A549 (cell line): ENCODE measurements at regions not wholly inside any gene's neighbourhood (a gene's known extent, or its start where the extent isn't known, plus 50 kb on each side); places are given as distances from the start of the nearest gene placed in this dataset.
"Not testable (repeated sequence)": the region's sequence is repeated elsewhere in the genome, so short reads cannot be mapped to it uniquely, and the experiment has no call there.

ENCODE experiments used
- ATAC-seq, 2 experiments: fragments of 200-7000 bp in 1 of 2; fragments of >200 bp in 1 of 2; cut with Nextera tagmentation in 1 of 2; cut with Tn5 transposase in 1 of 2; 3 replicates each; pipeline versions ENCODE4 v1.8.0 to v1.9.1; 2018 to 2020; ENCODE audit warnings: mild to moderate bottlenecking in 1 of 2, moderate library complexity in 1 of 2
- CTCF ChIA-PET: fragments of 300-600 bp; sonication (Branson Sonifier 250); formaldehyde crosslinking; extraction: SDS; loops from one replicate; lab custom pipeline; 2021; ENCODE audit warnings: antibody characterized with exemption, inconsistent platforms; lab: Yijun Ruan, JAX
- POLR2A ChIA-PET: fragments of 350-600 bp; formaldehyde crosslinking; extraction: SDS; loops from one replicate; lab custom pipeline; 2021; ENCODE audit warnings: antibody characterized with exemption, inconsistent platforms; lab: Yijun Ruan, JAX
- DNase-seq, 2 experiments: peaks; one replicate each; pipeline versions ENCODE4 v3.0.0 to v3.0.0-alpha.2; 2011 to 2016; ENCODE audit warnings: low read depth in 1 of 2, low spot score in 1 of 2
- FAIRE-seq: peaks from 2 replicates; lab custom pipeline; 2011; peaks lifted over from hg19 to GRCh38; lab: Jason Lieb, UNC
- H3K27ac ChIP-seq, 2 experiments: fragments of >200 bp; sonication (Bioruptor Twin); formaldehyde crosslinking; 3 replicates each; pipeline ENCODE4 v1.5.1; 2016 to 2017
- H3K4me1 ChIP-seq: fragments of >200 bp; sonication (Bioruptor Twin); formaldehyde crosslinking; 3 replicates; pipeline ENCODE4 v1.6.1; 2016
- H3K4me2 ChIP-seq: fragments of >200 bp; sonication (Bioruptor Twin); formaldehyde crosslinking; 3 replicates; pipeline ENCODE4 v1.6.1; 2016
- H3K4me3 ChIP-seq: fragments of >200 bp; sonication (Bioruptor Twin); formaldehyde crosslinking; 3 replicates; pipeline ENCODE4 v1.5.1; 2016
- H3K9me3 ChIP-seq: fragments of >200 bp; sonication (Bioruptor Twin); formaldehyde crosslinking; 3 replicates; pipeline ENCODE4 v1.6.1; 2016
- BHLHE40 ChIP-seq: IDR thresholded peaks from 2 replicates; pipeline ENCODE4 v1.6.1; 2012; ENCODE audit warnings: low read depth, low read length, inconsistent platforms
- CBX2 ChIP-seq: fragments of 200-600 bp; sonication (generic); IDR thresholded peaks from 2 replicates; pipeline ENCODE4 v1.6.1; 2016; ENCODE audit warnings: low read depth, mild to moderate bottlenecking, borderline replicate concordance
- CHD2 ChIP-seq: fragments of 150-350 bp; IDR thresholded peaks from 2 replicates; pipeline ENCODE4 v1.6.1; 2014; ENCODE audit warnings: low read length; ENCODE audit not compliant: partially characterized antibody
- CHD4 ChIP-seq: fragments of 200-600 bp; sonication (generic); IDR thresholded peaks from 2 replicates; pipeline ENCODE4 v1.6.1; 2016; ENCODE audit warnings: antibody characterized with exemption, mild to moderate bottlenecking, borderline replicate concordance
- CTCF ChIP-seq: fragments of >200 bp; sonication (Bioruptor Twin); formaldehyde crosslinking; IDR thresholded peaks from 3 replicates; pipeline ENCODE4 v1.5.1; 2016
- EHF ChIP-seq: fragments of 250-450 bp; sonication (Bioruptor Pico); IDR thresholded peaks from 2 replicates; pipeline ENCODE4 v1.5.0; 2020; ENCODE audit warnings: mild to moderate bottlenecking
- EHMT2 ChIP-seq: fragments of 200-600 bp; sonication (generic); IDR thresholded peaks from 2 replicates; pipeline ENCODE4 v1.6.1; 2016; ENCODE audit warnings: antibody characterized with exemption, low read depth, mild to moderate bottlenecking, moderate library complexity
- EP300 ChIP-seq, 2 experiments: fragments of >200 bp; sonication (Bioruptor Twin); formaldehyde crosslinking; IDR thresholded peaks; 2 replicates in 1 of 2; 3 replicates in 1 of 2; pipeline ENCODE4 v1.6.1; 2016 to 2017
- ESRRA ChIP-seq: fragments of 150-350 bp; IDR thresholded peaks from 2 replicates; pipeline ENCODE4 v1.6.1; 2014; ENCODE audit warnings: mild to moderate bottlenecking, low read length, borderline replicate concordance
- FOSB ChIP-seq: fragments of 250-450 bp; sonication (Bioruptor Pico); IDR thresholded peaks from 2 replicates; pipeline ENCODE4 v1.5.0; 2020; ENCODE audit warnings: mild to moderate bottlenecking, moderate library complexity
- FOSL2 ChIP-seq, 2 experiments: fragments of 450-650 bp in 1 of 2; fragments of >200 bp in 1 of 2; sonication (Bioruptor Twin) in 1 of 2; formaldehyde crosslinking; IDR thresholded peaks; 2 replicates each; pipeline versions ENCODE4 v1.5.0 to v1.6.1; 2016 to 2020; ENCODE audit warnings: mild to moderate bottlenecking in 1 of 2, moderate library complexity in 1 of 2
- HDAC2 ChIP-seq: fragments of 200-600 bp; sonication (generic); IDR thresholded peaks from 2 replicates; pipeline ENCODE4 v1.6.1; 2016
- HES2 ChIP-seq: fragments of >200 bp; sonication (Bioruptor Twin); formaldehyde crosslinking; IDR thresholded peaks from 2 replicates; pipeline ENCODE4 v1.6.1; 2016
- HOXB13 ChIP-seq: fragments of 250-450 bp; sonication (Bioruptor Pico); IDR thresholded peaks from 2 replicates; pipeline ENCODE4 v1.5.0; 2020; ENCODE audit warnings: low read depth, mild to moderate bottlenecking, moderate library complexity
- JUN ChIP-seq, 2 experiments: fragments of >200 bp; sonication (Bioruptor Twin); formaldehyde crosslinking; IDR thresholded peaks; 2 replicates in 1 of 2; 3 replicates in 1 of 2; pipeline ENCODE4 v1.6.1; 2016 to 2017
- KDM1A ChIP-seq: fragments of 200-600 bp; sonication (generic); IDR thresholded peaks from 2 replicates; pipeline ENCODE4 v1.6.1; 2016; ENCODE audit warnings: low read depth, mild to moderate bottlenecking
- KDM5A ChIP-seq: fragments of 200-600 bp; sonication (generic); IDR thresholded peaks from 2 replicates; pipeline ENCODE4 v1.6.1; 2016; ENCODE audit warnings: antibody characterized with exemption, mild to moderate bottlenecking
- MAFK ChIP-seq: fragments of 450-650 bp; IDR thresholded peaks from 2 replicates; pipeline ENCODE4 v1.6.1; 2014; ENCODE audit not compliant: partially characterized antibody
- MYC ChIP-seq: IDR thresholded peaks from 2 replicates; pipeline ENCODE4 v1.6.1; 2012; ENCODE audit warnings: mild to moderate bottlenecking, inconsistent platforms, low read length, improper control_type of control experiment, borderline replicate concordance
- NFE2L2 ChIP-seq: fragments of 150-350 bp; conservative IDR thresholded peaks from 2 replicates; pipeline ENCODE4 v1.6.1; 2014; ENCODE audit warnings: low read length
- NPAS2 ChIP-seq: fragments of 250-450 bp; sonication (Bioruptor Pico); IDR thresholded peaks from 2 replicates; pipeline ENCODE4 v1.8.0; 2022; ENCODE audit warnings: mild to moderate bottlenecking, moderate library complexity, borderline replicate concordance
- NR3C1 ChIP-seq: fragments of >200 bp; sonication (Bioruptor Twin); formaldehyde crosslinking; IDR thresholded peaks from 3 replicates; pipeline ENCODE4 v1.6.1; 2017
- POLR2A ChIP-seq: IDR thresholded peaks from 2 replicates; pipeline ENCODE4 v1.6.1; 2012; ENCODE audit warnings: mild to moderate bottlenecking, low read length
- RAD21 ChIP-seq, 2 experiments: fragments of >200 bp in 1 of 2; sonication (Bioruptor Twin) in 1 of 2; formaldehyde crosslinking in 1 of 2; IDR thresholded peaks in 1 of 2; conservative IDR thresholded peaks in 1 of 2; 2 replicates in 1 of 2; 3 replicates in 1 of 2; pipeline ENCODE4 v1.6.1; 2012 to 2018; ENCODE audit warnings: inconsistent platforms in 1 of 2
- RARB ChIP-seq: fragments of 250-450 bp; sonication (Bioruptor Pico); IDR thresholded peaks from 2 replicates; pipeline ENCODE4 v1.8.0; 2021; ENCODE audit warnings: mild to moderate bottlenecking, moderate library complexity
- SREBF2 ChIP-seq: fragments of 450-650 bp; IDR thresholded peaks from 2 replicates; pipeline ENCODE4 v1.6.1; 2014; ENCODE audit warnings: mild to moderate bottlenecking, moderate library complexity
- TFCP2L1 ChIP-seq: fragments of 250-450 bp; sonication (Bioruptor Pico); IDR thresholded peaks from 2 replicates; pipeline ENCODE4 v1.5.0; 2021; ENCODE audit warnings: mild to moderate bottlenecking
- WGBS: methylation state at CpG from one replicate; pipeline ENCODE4 v1.1.6; 2017; ENCODE audit errors: missing lambda C conversion rate; 5-methylcytosine and 5-hydroxymethylcytosine counted together

GRCh38 chr3:66934041-66934440 is 64.1 kb upstream of the KBTBD8 start:
- H3K27ac ChIP-seq = no peak overlapping the region
- ChIA-PET CTCF (interaction anchor here (1.3 kb wide), 1 partner anchor 1944 kb away, joined by 3 read pairs; no protein-coding TSS in a partner anchor), POLR2A (no interaction called here)
- ATAC-seq = no peak
- no peak for FAIRE-seq
- H3K9me3 ChIP-seq = no peaks in the 10 kb centered on the region
- no peak for DNase-seq
- no peak overlapping the region for H3K4me2 ChIP-seq
- WGBS = 10% methylated on average over 1 of the region's 1 CpG
- no peak for TF ChIP-seq EP300 (IDR thresholded peaks at IDR 0.05)
- no peak for TF ChIP-seq MYC
- TF ChIP-seq HES2 = no peak
- TF ChIP-seq CBX2 = no peak
- no peak for TF ChIP-seq RAD21 (conservative IDR thresholded peaks at IDR 0.05 in 1 of 2, IDR thresholded peaks at IDR 0.05 in 1 of 2)
- no peak for TF ChIP-seq CHD4
- TF ChIP-seq NFE2L2 = no peak
- no peak for TF ChIP-seq FOSL2 (IDR thresholded peaks at IDR 0.05)
- TF ChIP-seq FOSL2 (CRISPR knock-in tag; IDR thresholded peaks at IDR 0.05) = no peak
- no peak for TF ChIP-seq EHF (CRISPR knock-in tag)
- no peak for TF ChIP-seq NPAS2 (CRISPR knock-in tag)
- no peak for TF ChIP-seq NR3C1
- no peak for TF ChIP-seq BHLHE40
- TF ChIP-seq CTCF = no peak
- TF ChIP-seq MAFK = no peak
- no peak for TF ChIP-seq POLR2A
- H3K4me3 ChIP-seq = no peak overlapping the region
- H3K4me1 ChIP-seq = no peaks in the 10 kb centered on the region

GRCh38 chr3:66934725-66935124 is 63.4 kb upstream of the KBTBD8 start:
- 2% methylated on average over 3 of the region's 3 CpGs for WGBS
- no peak overlapping the region for H3K4me3 ChIP-seq
- no peak overlapping the region for H3K4me2 ChIP-seq
- DNase-seq (no peak), FAIRE-seq (no peak), ATAC-seq (no peak)
- TF ChIP-seq FOSB (CRISPR knock-in tag) (no peak), ESRRA (no peak), SREBF2 (no peak), FOSL2 (IDR thresholded peaks at IDR 0.05) (no peak), FOSL2 (CRISPR knock-in tag; IDR thresholded peaks at IDR 0.05) (no peak), HDAC2 (no peak), NPAS2 (CRISPR knock-in tag) (no peak), KDM1A (no peak), CTCF (no peak), HOXB13 (CRISPR knock-in tag) (no peak), TFCP2L1 (CRISPR knock-in tag) (no peak), NFE2L2 (no peak), EHMT2 (no peak), EHF (CRISPR knock-in tag) (no peak), CHD2 (no peak), KDM5A (no peak), MAFK (no peak), JUN (IDR thresholded peaks at IDR 0.05) (no peak), RARB (CRISPR knock-in tag) (no peak)
- no peaks in the 10 kb centered on the region for H3K9me3 ChIP-seq
- ChIA-PET POLR2A (no interaction called here), CTCF (interaction anchor here (1.3 kb wide), 1 partner anchor 1944 kb away, joined by 3 read pairs; no protein-coding TSS in a partner anchor)
- H3K27ac ChIP-seq = no peak overlapping the region
- H3K4me1 ChIP-seq = no peaks in the 10 kb centered on the region

GRCh38 chr3:66937041-66937440 is 61.1 kb upstream of the KBTBD8 start:
- H3K4me3 ChIP-seq, H3K4me1 ChIP-seq, H3K9me3 ChIP-seq, POLR2A ChIA-PET, H3K4me2 ChIP-seq, FAIRE-seq, H3K27ac ChIP-seq, ATAC-seq: not testable (repeated sequence)
- peak in 1 of 2 experiments; percentile 1 for DNase-seq
- CTCF ChIA-PET = interaction anchor here (1.1 to 2.5 kb wide), 2 partner anchors 31 to 33 kb away, joined by 3 to 8 read pairs; no protein-coding TSS in a partner anchor
- 7% methylated on average over 6 of the region's 6 CpGs for WGBS
